WTC11 (cell line): ENCODE measurements at regions not wholly inside any gene's neighbourhood (a gene's known extent, or its start where the extent isn't known, plus 50 kb on each side); places are given as distances from the start of the nearest gene placed in this dataset.

Experiments
- ATAC-seq: fragments of 200-7000 bp; cut with Tn5 transposase; 2 replicates; pipeline ENCODE4 v1.10.0; 2021; ENCODE audit warnings: mild to moderate bottlenecking, moderate library complexity
- CTCF ChIA-PET: fragments of 300-600 bp; sonication (Branson Sonifier 250); formaldehyde crosslinking; loops from one replicate; lab custom pipeline; 2021; ENCODE audit warnings: antibody characterized with exemption; lab: Charles Lee
- POLR2A ChIA-PET: fragments of 350-600 bp; sonication (Branson Sonifier 250); formaldehyde crosslinking; loops from one replicate; lab custom pipeline; 2021; ENCODE audit warnings: antibody characterized with exemption; lab: Charles Lee
- DNase-seq: peaks from one replicate; pipeline ENCODE4 v3.0.0; 2021; ENCODE audit warnings: low spot score
- H3K27ac Mint-ChIP-seq: 2 replicates; pipeline ENCODE4 v1.8.0; 2021; ENCODE audit warnings: mixed read lengths
- H3K27me3 Mint-ChIP-seq: 2 replicates; pipeline ENCODE4 v1.8.0; 2021; ENCODE audit warnings: low read depth, mild to moderate bottlenecking, moderate library complexity, mixed read lengths
- H3K36me3 Mint-ChIP-seq: 2 replicates; pipeline ENCODE4 v1.8.0; 2021; ENCODE audit warnings: mixed read lengths
- H3K4me1 Mint-ChIP-seq: 2 replicates; pipeline ENCODE4 v1.8.0; 2022; ENCODE audit warnings: mixed read lengths
- H3K4me3 Mint-ChIP-seq: 2 replicates; pipeline ENCODE4 v1.8.0; 2021; ENCODE audit warnings: mild to moderate bottlenecking, moderate library complexity, mixed read lengths
- H3K9me3 Mint-ChIP-seq: 2 replicates; pipeline ENCODE4 v1.8.0; 2021; ENCODE audit warnings: mixed read lengths
- AR ChIP-seq: fragments of 250-450 bp; sonication (Bioruptor Pico); IDR thresholded peaks from 2 replicates; pipeline ENCODE4 v1.9.0; 2021; ENCODE audit warnings: mild to moderate bottlenecking
- ARID4B ChIP-seq: sonication (generic); formaldehyde crosslinking; IDR thresholded peaks from 2 replicates; pipeline ENCODE4 v1.8.0; 2023; ENCODE audit warnings: missing genetic modification reagents, mild to moderate bottlenecking, borderline replicate concordance
- ESRRA ChIP-seq: sonication (generic); formaldehyde crosslinking; IDR thresholded peaks from 2 replicates; pipeline ENCODE4 v1.8.1; 2022; ENCODE audit warnings: mild to moderate bottlenecking, missing genetic modification reagents, borderline replicate concordance
- GABPB1 ChIP-seq: sonication (generic); formaldehyde crosslinking; IDR thresholded peaks from 2 replicates; pipeline ENCODE4 v1.8.1; 2023; ENCODE audit warnings: mild to moderate bottlenecking, missing genetic modification reagents
- HMGA2 ChIP-seq: fragments of 250-450 bp; sonication (Bioruptor Pico); IDR thresholded peaks from 2 replicates; pipeline ENCODE4 v1.4.0; 2021; ENCODE audit warnings: mild to moderate bottlenecking, moderate library complexity
- HMGXB4 ChIP-seq: sonication (generic); formaldehyde crosslinking; IDR thresholded peaks from 2 replicates; pipeline ENCODE4 v1.8.1; 2023; ENCODE audit warnings: mild to moderate bottlenecking, moderate library complexity, missing genetic modification reagents
- JUN ChIP-seq: sonication (generic); formaldehyde crosslinking; IDR thresholded peaks from 2 replicates; pipeline ENCODE4 v1.8.0; 2023; ENCODE audit warnings: mild to moderate bottlenecking, missing genetic modification reagents
- MXD4 ChIP-seq: fragments of 250-450 bp; sonication (Bioruptor Pico); IDR thresholded peaks from 2 replicates; pipeline ENCODE4 v1.8.0; 2021; ENCODE audit warnings: mild to moderate bottlenecking, moderate library complexity, borderline replicate concordance
- NFE2L1 ChIP-seq: sonication (generic); formaldehyde crosslinking; IDR thresholded peaks from 2 replicates; pipeline ENCODE4 v1.8.1; 2023; ENCODE audit warnings: missing genetic modification reagents
- NFYB ChIP-seq: sonication (generic); formaldehyde crosslinking; conservative IDR thresholded peaks from 2 replicates; pipeline ENCODE4 v1.8.0; 2022; ENCODE audit warnings: low read depth, missing genetic modification reagents
- PREB ChIP-seq: sonication (generic); formaldehyde crosslinking; IDR thresholded peaks from 2 replicates; pipeline ENCODE4 v1.8.1; 2022; ENCODE audit warnings: mild to moderate bottlenecking, missing genetic modification reagents, moderate library complexity, borderline replicate concordance
- TP53 ChIP-seq: sonication (generic); formaldehyde crosslinking; IDR thresholded peaks from 2 replicates; pipeline ENCODE4 v1.8.1; 2023; ENCODE audit warnings: mild to moderate bottlenecking, missing genetic modification reagents
- ZNF232 ChIP-seq: sonication (generic); formaldehyde crosslinking; IDR thresholded peaks from 2 replicates; pipeline ENCODE4 v1.8.0; 2022; ENCODE audit warnings: mild to moderate bottlenecking, missing genetic modification reagents
- ZNF263 ChIP-seq: sonication (generic); formaldehyde crosslinking; IDR thresholded peaks from 2 replicates; pipeline ENCODE4 v1.8.1; 2022; ENCODE audit warnings: low read depth, mild to moderate bottlenecking, moderate library complexity, missing genetic modification reagents
- ZNF423 ChIP-seq: fragments of 250-450 bp; sonication (Bioruptor Pico); IDR thresholded peaks from 2 replicates; pipeline ENCODE4 v2.1.2; 2022; ENCODE audit warnings: mild to moderate bottlenecking, moderate library complexity
- ZNF425 ChIP-seq: fragments of 250-450 bp; sonication (Bioruptor Pico); conservative IDR thresholded peaks from 2 replicates; pipeline ENCODE4 v1.9.0; 2021; ENCODE audit warnings: mild to moderate bottlenecking

- TF ChIP-seq AR (CRISPR knock-in tag) (no peak), GABPB1 (CRISPR knock-in tag) (no peak)
- TF ChIP-seq, all 79 proteins: peak for 0
Observed at GRCh38 chr10:3656214-3656613, 128.8 kb downstream of the KLF6 start (continued).

GRCh38 chr10:3655528-3655927 is 129.5 kb downstream of the KLF6 start:
- ChIA-PET CTCF (no interaction called here), POLR2A (interaction anchor here (0.5 kb wide), 1 partner anchor 215 kb away, joined by 3 read pairs; no protein-coding TSS in a partner anchor)
- H3K36me3 Mint-ChIP-seq, result peaks cover 6% of the 10 kb centered on the region
- TF ChIP-seq HMGA2 (CRISPR knock-in tag) (no peak), ZNF263 (CRISPR knock-in tag) (no peak), HMGXB4 (CRISPR knock-in tag) (no peak), ESRRA (CRISPR knock-in tag) (no peak), PREB (CRISPR knock-in tag) (no peak), ZNF232 (CRISPR knock-in tag) (no peak), ZNF423 (CRISPR knock-in tag) (no peak), TP53 (no peak), ZNF425 (CRISPR knock-in tag) (no peak), GABPB1 (CRISPR knock-in tag) (no peak)
- peaks cover 8% of the 10 kb centered on the region for H3K9me3 Mint-ChIP-seq
- peaks cover 12% of the 10 kb centered on the region for H3K4me1 Mint-ChIP-seq
- H3K27me3 Mint-ChIP-seq, result no peaks in the 10 kb centered on the region
- no peak overlapping the region for H3K4me3 Mint-ChIP-seq
- ATAC-seq, result no peak
- DNase-seq, result no peak
- H3K27ac Mint-ChIP-seq, result no peak overlapping the region

- TF ChIP-seq JUN (CRISPR knock-in tag) (no peak), NFYB (CRISPR knock-in tag) (no peak), HMGA2 (CRISPR knock-in tag) (no peak), ARID4B (CRISPR knock-in tag) (no peak), MXD4 (no peak), NFE2L1 (CRISPR knock-in tag) (no peak)
- Mint-ChIP-seq H3K27me3 (no peaks in the 10 kb centered on the region), H3K27ac (no peak overlapping the region), H3K9me3 (peaks cover 3% of the 10 kb centered on the region), H3K36me3 (peaks cover 3% of the 10 kb centered on the region), H3K4me1 (peaks cover 12% of the 10 kb centered on the region), H3K4me3 (no peak overlapping the region)
- DNase-seq (no peak), ATAC-seq (no peak)
- ChIA-PET CTCF (no interaction called here), POLR2A (no interaction called here)
Observed at GRCh38 chr10:3654980-3655379, 130.0 kb downstream of the KLF6 start.
